HG02884 (cell line): ENCODE measurements at regions not wholly inside any gene's neighbourhood (a gene's known extent, or its start where the extent isn't known, plus 50 kb on each side); places are given as distances from the start of the nearest gene placed in this dataset.
"Not testable (repeated sequence)": the region's sequence is repeated elsewhere in the genome, so short reads cannot be mapped to it uniquely, and the experiment has no call there.

ENCODE experiments used
- ATAC-seq: cut with Tn5 transposase; IDR thresholded peaks from one replicate; pipeline ENCODE4 v1.9.1; 2021; ENCODE audit warnings: mild to moderate bottlenecking, moderate library complexity; ENCODE audit not compliant: unreplicated experiment

GRCh38 chr16:51516960-51517359 lies 365.9 kb upstream of the SALL1 start:
- not testable (repeated sequence) for ATAC-seq

- ATAC-seq = no peak
Observed at GRCh38 chr16:51510416-51510815, 359.3 kb upstream of the SALL1 start.

GRCh38 chr16:51509336-51509735 lies 358.3 kb upstream of the SALL1 start:
- no peak for ATAC-seq

- no peak for ATAC-seq
Observed at GRCh38 chr16:51508490-51509212, 357.6 kb upstream of the SALL1 start.

GRCh38 chr16:51507286-51507685 lies 356.2 kb upstream of the SALL1 start:
- ATAC-seq = no peak

- ATAC-seq = no peak
Observed at GRCh38 chr16:51500306-51500705, 349.2 kb upstream of the SALL1 start.

- ATAC-seq = no peak
Observed at GRCh38 chr16:51497541-51498211, 346.6 kb upstream of the SALL1 start.

- no peak for ATAC-seq
Observed at GRCh38 chr16:51490866-51491265, 339.8 kb upstream of the SALL1 start.

GRCh38 chr16:51487880-51488279 lies 336.8 kb upstream of the SALL1 start:
- no peak for ATAC-seq

- no peak for ATAC-seq
Observed at GRCh38 chr16:51474414-51475091, 323.5 kb upstream of the SALL1 start.

GRCh38 chr16:51473091-51473490 lies 322.0 kb upstream of the SALL1 start:
- no peak for ATAC-seq

GRCh38 chr16:51470492-51470891 lies 319.4 kb upstream of the SALL1 start:
- no peak for ATAC-seq

GRCh38 chr16:51464996-51465395 lies 313.9 kb upstream of the SALL1 start:
- ATAC-seq = no peak

GRCh38 chr16:51461255-51461654 lies 310.2 kb upstream of the SALL1 start:
- no peak for ATAC-seq

- ATAC-seq = no peak
Observed at GRCh38 chr16:51458356-51459140, 307.5 kb upstream of the SALL1 start.

- ATAC-seq = no peak
Observed at GRCh38 chr16:51457775-51458174, 306.7 kb upstream of the SALL1 start.

GRCh38 chr16:51455398-51455797 lies 304.3 kb upstream of the SALL1 start:
- no peak for ATAC-seq

- no peak for ATAC-seq
Observed at GRCh38 chr16:51453251-51453650, 302.2 kb upstream of the SALL1 start.

- no peak for ATAC-seq
Observed at GRCh38 chr16:51450909-51451308, 299.8 kb upstream of the SALL1 start.

- ATAC-seq = no peak
Observed at GRCh38 chr16:51450376-51450775, 299.3 kb upstream of the SALL1 start.

GRCh38 chr16:51449441-51449840 lies 298.4 kb upstream of the SALL1 start:
- no peak for ATAC-seq
